Astrocyte (in vitro differentiated cells and primary cell): ENCODE measurements at regions not wholly inside any gene's neighbourhood (a gene's known extent, or its start where the extent isn't known, plus 50 kb on each side); places are given as distances from the start of the nearest gene placed in this dataset.

ENCODE experiments used
- DNase-seq: peaks from one replicate; pipeline ENCODE4 v3.0.0-alpha.2; 2010; ENCODE audit warnings: low read depth
- FAIRE-seq: peaks from 2 replicates; lab custom pipeline; 2011; peaks lifted over from hg19 to GRCh38; lab: Jason Lieb, UNC
- H2AFZ ChIP-seq: 2 replicates; pipeline ENCODE4 v1.6.0; 2012; ENCODE audit warnings: low read depth, low read length, inconsistent platforms
- H3K27ac ChIP-seq: 2 replicates; pipeline ENCODE4 v1.5.1; 2011; ENCODE audit warnings: low read depth, low read length, inconsistent platforms
- H3K27me3 ChIP-seq: 2 replicates; pipeline ENCODE4 v1.6.0; 2011; ENCODE audit warnings: low read length, inconsistent platforms; ENCODE audit not compliant: insufficient read depth
- H3K36me3 ChIP-seq: 2 replicates; pipeline ENCODE4 v1.5.1; 2011; ENCODE audit warnings: low read length, inconsistent platforms; ENCODE audit not compliant: insufficient read depth
- H3K4me1 ChIP-seq: 2 replicates; pipeline ENCODE4 v1.5.1; 2011; ENCODE audit warnings: low read length, inconsistent platforms; ENCODE audit not compliant: insufficient read depth
- H3K4me2 ChIP-seq: 2 replicates; pipeline ENCODE4 v1.6.0; 2012; ENCODE audit warnings: low read length, inconsistent platforms
- H3K4me3 ChIP-seq: 2 replicates; pipeline ENCODE4 v1.5.1; 2011; ENCODE audit warnings: low read depth, mild to moderate bottlenecking, low read length, inconsistent platforms; ENCODE audit not compliant: insufficient read depth
- H3K79me2 ChIP-seq: 2 replicates; pipeline ENCODE4 v1.6.0; 2012; ENCODE audit warnings: mild to moderate bottlenecking, low read length, inconsistent platforms; ENCODE audit not compliant: insufficient read depth
- H3K9ac ChIP-seq: 2 replicates; pipeline ENCODE4 v1.6.0; 2012; ENCODE audit warnings: mild to moderate bottlenecking, low read length, inconsistent platforms
- H3K9me3 ChIP-seq: 2 replicates; pipeline ENCODE4 v1.5.1; 2012; ENCODE audit warnings: low read depth, mild to moderate bottlenecking, low read length, inconsistent platforms; ENCODE audit not compliant: insufficient read depth
- H4K20me1 ChIP-seq: 2 replicates; pipeline ENCODE4 v1.6.0; 2012; ENCODE audit warnings: low read length, inconsistent platforms; ENCODE audit not compliant: insufficient read depth
- H3K27ac Mint-ChIP-seq: one replicate; pipeline ENCODE4 v1.8.0; 2021; ENCODE audit warnings: mild to moderate bottlenecking, mixed read lengths; ENCODE audit not compliant: unreplicated experiment
- H3K27me3 Mint-ChIP-seq: one replicate; pipeline ENCODE4 v1.8.0; 2021; ENCODE audit warnings: low read depth, mixed read lengths; ENCODE audit not compliant: unreplicated experiment
- H3K36me3 Mint-ChIP-seq: one replicate; pipeline ENCODE4 v1.8.0; 2021; ENCODE audit warnings: low read depth, mixed read lengths; ENCODE audit not compliant: unreplicated experiment
- H3K4me1 Mint-ChIP-seq: one replicate; pipeline ENCODE4 v1.8.0; 2021; ENCODE audit warnings: low read depth, mixed read lengths; ENCODE audit not compliant: unreplicated experiment
- H3K4me3 Mint-ChIP-seq: one replicate; pipeline ENCODE4 v1.8.0; 2021; ENCODE audit warnings: mild to moderate bottlenecking, moderate library complexity, mixed read lengths; ENCODE audit not compliant: unreplicated experiment
- H3K9me3 Mint-ChIP-seq: one replicate; pipeline ENCODE4 v1.8.0; 2021; ENCODE audit warnings: mild to moderate bottlenecking, mixed read lengths; ENCODE audit not compliant: unreplicated experiment
- CTCF ChIP-seq: IDR thresholded peaks from 2 replicates; pipeline ENCODE4 v1.5.1; 2011; ENCODE audit warnings: low read depth, mild to moderate bottlenecking, inconsistent platforms, low read length, moderate library complexity; ENCODE audit not compliant: insufficient read depth
- EZH2 ChIP-seq: IDR thresholded peaks from 2 replicates; pipeline ENCODE4 v1.6.1; 2012; ENCODE audit warnings: mild to moderate bottlenecking, low read length, inconsistent platforms; ENCODE audit not compliant: insufficient read depth

DNA sequence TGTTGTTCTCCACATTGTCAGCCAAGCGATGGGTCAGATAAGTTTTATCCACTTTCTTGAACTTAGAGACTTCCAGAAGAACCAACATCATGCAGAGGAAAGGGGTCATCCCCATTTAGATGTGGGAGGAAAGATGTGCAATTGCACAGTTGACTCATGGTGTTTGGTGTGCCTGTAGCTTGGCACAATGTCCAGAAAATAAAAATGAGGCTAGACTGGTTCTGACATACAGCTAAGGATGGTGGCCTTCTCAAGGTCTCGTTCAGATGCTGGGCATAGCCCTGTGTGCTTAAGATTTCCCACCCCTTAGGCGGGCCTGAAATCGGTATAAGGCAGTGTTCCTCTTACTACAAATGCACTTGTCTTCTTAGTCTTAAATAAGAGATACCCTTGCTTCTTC, 101.1 kb downstream of the PCDH7 start:
- Mint-ChIP-seq H3K27me3 (no peaks in the 10 kb centered on the region), H3K27ac (no peak overlapping the region), H3K36me3 (no peaks in the 10 kb centered on the region), H3K4me1 (peaks cover 23% of the 10 kb centered on the region), H3K9me3 (no peaks in the 10 kb centered on the region), H3K4me3 (no peak overlapping the region)
- Histone ChIP-seq H3K4me1 (peaks cover 12% of the 10 kb centered on the region), H3K36me3 (no peaks in the 10 kb centered on the region), H2AFZ (no peak overlapping the region), H3K4me2 (peak overlapping the region; percentile 67), H3K4me3 (no peak overlapping the region), H3K9ac (no peak overlapping the region), H3K79me2 (no peaks in the 10 kb centered on the region), H3K27me3 (no peaks in the 10 kb centered on the region), H3K9me3 (no peaks in the 10 kb centered on the region), H4K20me1 (no peaks in the 10 kb centered on the region), H3K27ac (no peak overlapping the region)
- no peak for DNase-seq
- TF ChIP-seq CTCF (no peak), EZH2 (no peak)
- no peak for FAIRE-seq

GRCh38 chr4:30821859-30822612, 101.9 kb downstream of the PCDH7 start:
- H3K4me3 Mint-ChIP-seq, result no peak overlapping the region
- no peaks in the 10 kb centered on the region for H3K27me3 Mint-ChIP-seq
- no peak for TF ChIP-seq CTCF
- TF ChIP-seq EZH2, result no peak
- peaks cover 23% of the 10 kb centered on the region for H3K4me1 Mint-ChIP-seq
- peak; percentile 95 for DNase-seq
- Histone ChIP-seq H3K4me3 (peak overlapping the region; percentile 32), H3K4me2 (peak overlapping the region; percentile 67), H2AFZ (no peak overlapping the region), H3K4me1 (peaks cover 12% of the 10 kb centered on the region), H3K36me3 (no peaks in the 10 kb centered on the region), H3K9me3 (no peaks in the 10 kb centered on the region), H3K27me3 (no peaks in the 10 kb centered on the region), H3K79me2 (no peaks in the 10 kb centered on the region), H4K20me1 (no peaks in the 10 kb centered on the region), H3K27ac (no peak overlapping the region), H3K9ac (no peak overlapping the region)
- no peak for FAIRE-seq
- H3K27ac Mint-ChIP-seq, result peak overlapping the region; percentile 43
- H3K36me3 Mint-ChIP-seq, result no peaks in the 10 kb centered on the region
- no peaks in the 10 kb centered on the region for H3K9me3 Mint-ChIP-seq

- no peaks in the 10 kb centered on the region for H3K9me3 ChIP-seq
These were observed 102.9 kb downstream of the PCDH7 start for GRCh38 chr4:30822911-30823551.

More at GRCh38 chr4:30822911-30823551, 102.9 kb downstream of the PCDH7 start:
- H3K27ac ChIP-seq, result no peak overlapping the region
- no peaks in the 10 kb centered on the region for H3K36me3 ChIP-seq
- no peak overlapping the region for H3K27ac Mint-ChIP-seq
- H3K27me3 ChIP-seq, result no peaks in the 10 kb centered on the region
- no peaks in the 10 kb centered on the region for H3K79me2 ChIP-seq
- no peak for DNase-seq
- H3K9ac ChIP-seq, result no peak overlapping the region
- no peak for FAIRE-seq
- H2AFZ ChIP-seq, result no peak overlapping the region
- H3K4me1 Mint-ChIP-seq, result peaks cover 22% of the 10 kb centered on the region
- H3K27me3 Mint-ChIP-seq, result no peaks in the 10 kb centered on the region
- H3K4me3 ChIP-seq, result no peak overlapping the region
- no peaks in the 10 kb centered on the region for H3K9me3 Mint-ChIP-seq
- no peak overlapping the region for H3K4me2 ChIP-seq
- no peak for TF ChIP-seq CTCF
- no peak for TF ChIP-seq EZH2
- H4K20me1 ChIP-seq, result no peaks in the 10 kb centered on the region
- H3K4me1 ChIP-seq, result peaks cover 16% of the 10 kb centered on the region
- H3K4me3 Mint-ChIP-seq, result no peak overlapping the region
- H3K36me3 Mint-ChIP-seq, result no peaks in the 10 kb centered on the region
